Endothelial cell of umbilical vein (primary cell): ENCODE measurements at regions not wholly inside any gene's neighbourhood (a gene's known extent, or its start where the extent isn't known, plus 50 kb on each side); places are given as distances from the start of the nearest gene placed in this dataset.
"Not testable (repeated sequence)": the region's sequence is repeated elsewhere in the genome, so short reads cannot be mapped to it uniquely, and the experiment has no call there.

Source experiments
- CTCF ChIP-seq, 2 donors: IDR thresholded peaks; 1 replicate in 1 of 2; 2 replicates in 1 of 2; pipeline ENCODE4 v1.5.1; 2011; ENCODE audit warnings: low read length in 2 of 2, mild to moderate bottlenecking in 2 of 2, moderate library complexity in 2 of 2, control low read depth in 1 of 2, inconsistent platforms in 1 of 2, low read depth in 1 of 2; ENCODE audit not compliant: insufficient read depth in 1 of 2; ENCODE audit errors: extremely low read depth in 1 of 2
- POLR2A ChIP-seq: IDR thresholded peaks from 2 replicates; pipeline ENCODE4 v1.6.1; 2012; ENCODE audit warnings: low read depth, mild to moderate bottlenecking, control low read depth, low read length

- not testable (repeated sequence) for TF ChIP-seq POLR2A; CTCF (IDR thresholded peaks at IDR 0.05; ENCODE audit: extremely low read depth in 1 of 2, insufficient read depth in 1 of 2, low read depth in 1 of 2, low read length in 2 of 2)
Observed at GRCh38 chr2:102879513-102879912, 117.7 kb downstream of the TMEM182 start.
